GM12878 (cell line): ENCODE measurements at regions not wholly inside any gene's neighbourhood (a gene's known extent, or its start where the extent isn't known, plus 50 kb on each side); places are given as distances from the start of the nearest gene placed in this dataset.

Experiments used
- CEBPB ChIP-seq, 2 experiments: fragments of 150-350 bp in 1 of 2; IDR thresholded peaks; 2 replicates each; pipeline ENCODE4 v1.6.1; 2012 to 2014; ENCODE audit warnings: low read depth in 2 of 2, low read length in 2 of 2, borderline replicate concordance in 1 of 2, inconsistent platforms in 1 of 2
- CHD2 ChIP-seq: IDR thresholded peaks from 2 replicates; pipeline ENCODE4 v1.6.1; 2011; ENCODE audit warnings: low read depth, low read length, improper control_type of control experiment, borderline replicate concordance
- CTCF ChIP-seq, 3 experiments: IDR thresholded peaks in 2 of 3; conservative IDR thresholded peaks in 1 of 3; 2 replicates each; pipeline ENCODE4 v1.5.1; 2011; ENCODE audit warnings: low read depth in 3 of 3, low read length in 3 of 3, mild to moderate bottlenecking in 3 of 3, control low read depth in 2 of 3, moderate library complexity in 2 of 3, inconsistent platforms in 1 of 3, mixed read lengths in 1 of 3; ENCODE audit not compliant: control insufficient read depth in 2 of 3, insufficient read depth in 1 of 3; ENCODE audit errors: extremely low read depth in 1 of 3
- EP300 ChIP-seq, 2 experiments: fragments of 150-350 bp in 1 of 2; IDR thresholded peaks; 2 replicates each; pipeline ENCODE4 v1.6.1; 2011 to 2012; ENCODE audit warnings: low read depth in 2 of 2, low read length in 2 of 2, borderline replicate concordance in 1 of 2, improper control_type of control experiment in 1 of 2, inconsistent platforms in 1 of 2; ENCODE audit not compliant: control insufficient read depth in 1 of 2
- IRF5 ChIP-seq: fragments of 450-650 bp; IDR thresholded peaks from 2 replicates; pipeline ENCODE4 v1.6.1; 2017; ENCODE audit warnings: borderline replicate concordance
- MAX ChIP-seq: IDR thresholded peaks from 2 replicates; pipeline ENCODE4 v1.6.1; 2012; ENCODE audit warnings: low read depth, low read length, improper control_type of control experiment
- NFIC ChIP-seq: IDR thresholded peaks from 2 replicates; pipeline ENCODE4 v1.6.1; 2012; ENCODE audit warnings: low read depth, mild to moderate bottlenecking, inconsistent platforms, low read length, moderate library complexity
- PRDM15 ChIP-seq: fragments of 450-650 bp; formaldehyde crosslinking; IDR thresholded peaks from 2 replicates; pipeline ENCODE4 v1.4.0; 2020; ENCODE audit warnings: mild to moderate bottlenecking, moderate library complexity
- RAD21 ChIP-seq: IDR thresholded peaks from 2 replicates; pipeline ENCODE4 v1.6.1; 2011; ENCODE audit warnings: mild to moderate bottlenecking, low read depth, low read length, moderate library complexity; ENCODE audit not compliant: insufficient read depth
- RFX5 ChIP-seq: IDR thresholded peaks from 2 replicates; pipeline ENCODE4 v1.6.1; 2011; ENCODE audit warnings: low read depth, low read length, improper control_type of control experiment
- TAF1 ChIP-seq: IDR thresholded peaks from 2 replicates; pipeline ENCODE4 v1.6.1; 2011; ENCODE audit warnings: mild to moderate bottlenecking, low read depth, low read length, borderline replicate concordance
- ZNF592 ChIP-seq: fragments of 450-650 bp; IDR thresholded peaks from 2 replicates; pipeline ENCODE4 v1.6.1; 2017; ENCODE audit warnings: mild to moderate bottlenecking, moderate library complexity

GRCh38 chr6:164694386-164694785 is 615.0 kb downstream of the C6orf118 start:
- no peak for TF ChIP-seq NFIC
- TF ChIP-seq CTCF (IDR thresholded peaks at IDR 0.05 in 2 of 3, conservative IDR thresholded peaks at IDR 0.05 in 1 of 3; ENCODE audit: control insufficient read depth in 2 of 3, extremely low read depth in 1 of 3, insufficient read depth in 1 of 3, low read depth in 3 of 3, low read length in 3 of 3), result no peak
- no peak for TF ChIP-seq RFX5
- no peak for TF ChIP-seq PRDM15
- TF ChIP-seq CHD2, result no peak
- no peak for TF ChIP-seq TAF1
- no peak for TF ChIP-seq IRF5
- TF ChIP-seq MAX, result no peak
- no peak for TF ChIP-seq EP300 (IDR thresholded peaks at IDR 0.05; ENCODE audit: borderline replicate concordance in 1 of 2, control insufficient read depth in 1 of 2, low read depth in 2 of 2, low read length in 2 of 2)
- no peak for TF ChIP-seq CEBPB (IDR thresholded peaks at IDR 0.05; ENCODE audit: borderline replicate concordance in 1 of 2, low read depth in 2 of 2, low read length in 2 of 2)
- TF ChIP-seq RAD21, result no peak
- no peak for TF ChIP-seq ZNF592
